Stimulated activated effector memory CD8-positive, alpha-beta T cell treated with anti-CD3 and anti-CD28 coated beads, Interleukin-12 subunit alpha, Interleukin-12 subunit beta, amount 100 ng/mL, for 72 hours (primary cell): ENCODE measurements at regions not wholly inside any gene's neighbourhood (a gene's known extent, or its start where the extent isn't known, plus 50 kb on each side); places are given as distances from the start of the nearest gene placed in this dataset.
"Not testable (repeated sequence)": the region's sequence is repeated elsewhere in the genome, so short reads cannot be mapped to it uniquely, and the experiment has no call there.

Experiments used
- ATAC-seq: fragments of 150-1000 bp; cut with Tn5 transposase; 2 replicates; pipeline ENCODE4 v1.10.0; 2021
- DNase-seq, 2 donors: peaks; one replicate each; pipeline ENCODE4 v3.0.0; 2021 to 2022; ENCODE audit warnings: low spot score in 2 of 2
- H3K27ac Mint-ChIP-seq: one replicate; pipeline ENCODE4 v1.8.0; 2022; ENCODE audit warnings: mild to moderate bottlenecking, mixed read lengths
- H3K36me3 Mint-ChIP-seq: one replicate; pipeline ENCODE4 v1.8.0; 2022; ENCODE audit warnings: mild to moderate bottlenecking, mixed read lengths
- H3K4me1 Mint-ChIP-seq: one replicate; pipeline ENCODE4 v1.8.0; 2022; ENCODE audit warnings: mixed read lengths
- H3K4me3 Mint-ChIP-seq: one replicate; pipeline ENCODE4 v1.8.0; 2022; ENCODE audit warnings: mild to moderate bottlenecking, mixed read lengths
- H3K9me3 Mint-ChIP-seq: one replicate; pipeline ENCODE4 v1.8.0; 2022; ENCODE audit warnings: mixed read lengths

DNA sequence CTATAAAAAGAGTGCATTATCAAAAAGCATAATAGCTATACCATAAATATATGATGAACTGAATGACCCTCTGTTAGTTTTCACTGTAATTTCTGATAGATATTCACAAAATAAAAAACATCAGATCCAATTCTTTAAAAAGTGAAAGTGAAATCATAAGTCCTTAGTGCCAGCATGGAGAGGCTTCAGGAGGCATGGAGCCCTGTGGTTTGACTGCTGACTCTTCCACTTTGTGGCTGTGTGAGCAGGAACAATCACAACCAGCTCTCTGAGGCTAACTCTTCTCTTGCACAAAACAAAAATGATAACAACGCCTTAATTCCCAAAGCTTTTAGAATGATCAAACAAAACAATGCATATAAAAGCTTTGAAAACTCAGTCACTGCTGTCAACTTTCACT lies 1143.9 kb downstream of the PDHA2 start:
- Mint-ChIP-seq H3K27ac (no peak overlapping the region), H3K4me1 (no peaks in the 10 kb centered on the region), H3K4me3 (no peak overlapping the region), H3K9me3 (peaks cover 12% of the 10 kb centered on the region), H3K36me3 (no peaks in the 10 kb centered on the region)
- DNase-seq: no peak
- ATAC-seq: no peak

DNA sequence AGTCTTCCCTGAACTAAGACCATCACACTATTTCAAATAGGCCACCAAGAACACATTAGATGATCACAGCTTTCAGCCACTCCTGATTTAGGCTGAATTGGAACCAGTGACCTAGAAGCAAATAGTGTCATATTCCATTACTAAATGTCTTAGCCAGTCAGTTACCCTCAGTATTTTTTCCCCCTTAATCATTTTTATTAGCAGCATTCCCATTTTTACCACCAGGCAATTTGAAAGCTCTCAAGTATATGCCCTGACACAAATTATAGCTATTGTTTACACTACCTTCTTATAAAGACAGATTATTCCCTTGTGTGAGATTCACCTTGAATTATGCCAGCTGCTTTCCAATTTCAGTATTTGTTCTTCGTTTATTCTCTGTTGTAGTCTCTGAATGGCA lies 1146.9 kb downstream of the PDHA2 start:
- no peaks in the 10 kb centered on the region for H3K4me1 Mint-ChIP-seq
- H3K9me3 Mint-ChIP-seq: peaks cover 12% of the 10 kb centered on the region
- H3K36me3 Mint-ChIP-seq: no peaks in the 10 kb centered on the region
- H3K4me3 Mint-ChIP-seq: no peak overlapping the region
- ATAC-seq: no peak
- DNase-seq: no peak
- no peak overlapping the region for H3K27ac Mint-ChIP-seq

DNA sequence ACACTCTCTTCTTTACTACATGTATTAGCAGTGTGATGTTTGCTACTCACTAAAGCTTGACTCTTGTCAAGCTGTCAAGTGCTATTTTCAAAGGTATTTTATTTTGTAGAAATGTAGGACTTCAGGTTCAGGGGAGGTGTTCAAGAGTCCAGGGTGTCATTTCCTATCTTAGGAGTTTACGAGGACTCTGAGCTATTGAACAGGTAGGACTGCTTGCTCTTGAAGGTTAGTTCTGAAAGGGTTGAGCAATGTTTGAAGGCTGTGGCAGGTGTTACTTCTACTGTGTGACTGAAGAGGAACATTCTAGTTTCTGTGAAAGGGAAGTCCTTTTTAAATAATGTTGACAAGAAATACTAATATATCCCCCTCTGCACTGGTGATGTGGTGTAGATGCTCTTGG lies 1151.2 kb downstream of the PDHA2 start:
- no peak for DNase-seq
- peaks cover 13% of the 10 kb centered on the region for H3K9me3 Mint-ChIP-seq
- no peak for ATAC-seq
- no peaks in the 10 kb centered on the region for H3K4me1 Mint-ChIP-seq
- H3K36me3 Mint-ChIP-seq: no peaks in the 10 kb centered on the region
- no peak overlapping the region for H3K27ac Mint-ChIP-seq
- no peak overlapping the region for H3K4me3 Mint-ChIP-seq

DNA sequence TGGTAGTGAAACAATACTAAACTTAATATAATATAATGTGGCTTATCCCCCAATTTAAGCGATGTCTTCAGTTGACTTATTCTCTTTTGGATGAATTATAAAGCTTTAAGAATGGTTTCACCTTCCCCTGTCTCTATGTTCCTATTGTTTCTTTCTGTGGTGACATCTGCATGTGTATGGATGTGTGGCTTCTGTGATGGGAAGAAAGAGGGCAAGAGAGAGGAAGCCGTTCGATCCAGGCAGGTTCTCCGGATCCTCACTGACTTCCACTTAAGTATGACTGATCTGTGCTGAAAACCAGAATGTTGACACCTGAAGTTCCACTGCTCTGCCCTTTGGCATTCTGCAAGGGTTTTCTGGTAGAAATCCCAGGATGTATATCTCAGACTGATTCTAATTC lies 1150.8 kb downstream of the STPG2 start:
- Mint-ChIP-seq H3K36me3 (no peaks in the 10 kb centered on the region), H3K4me3 (no peak overlapping the region), H3K9me3 (peaks cover 13% of the 10 kb centered on the region), H3K4me1 (no peaks in the 10 kb centered on the region), H3K27ac (no peak overlapping the region)
- DNase-seq (no peak), ATAC-seq (no peak)

DNA sequence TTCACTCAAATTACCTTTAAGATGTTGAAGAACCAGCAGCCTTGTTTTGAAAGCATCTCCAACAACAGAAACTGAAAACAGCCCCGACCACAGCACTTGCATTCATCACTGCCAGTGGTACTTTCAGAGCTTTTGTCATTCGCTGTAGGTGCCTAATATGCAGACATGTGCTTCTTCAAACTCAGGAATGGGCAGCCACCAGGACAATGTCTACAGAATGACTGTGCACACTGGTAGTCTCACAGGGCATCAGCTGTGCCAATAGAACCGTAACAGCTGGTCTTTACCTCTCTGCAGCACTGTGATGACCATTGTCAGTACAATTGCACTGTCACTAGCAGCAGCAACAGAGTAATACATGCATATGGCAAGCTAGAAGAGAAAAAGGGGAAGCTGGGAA lies 1149.7 kb downstream of the STPG2 start:
- no peaks in the 10 kb centered on the region for H3K36me3 Mint-ChIP-seq
- no peak overlapping the region for H3K27ac Mint-ChIP-seq
- DNase-seq (no peak), ATAC-seq (no peak)
- H3K4me3 Mint-ChIP-seq: no peak overlapping the region
- H3K4me1 Mint-ChIP-seq: no peaks in the 10 kb centered on the region
- H3K9me3 Mint-ChIP-seq: peaks cover 9% of the 10 kb centered on the region

DNA sequence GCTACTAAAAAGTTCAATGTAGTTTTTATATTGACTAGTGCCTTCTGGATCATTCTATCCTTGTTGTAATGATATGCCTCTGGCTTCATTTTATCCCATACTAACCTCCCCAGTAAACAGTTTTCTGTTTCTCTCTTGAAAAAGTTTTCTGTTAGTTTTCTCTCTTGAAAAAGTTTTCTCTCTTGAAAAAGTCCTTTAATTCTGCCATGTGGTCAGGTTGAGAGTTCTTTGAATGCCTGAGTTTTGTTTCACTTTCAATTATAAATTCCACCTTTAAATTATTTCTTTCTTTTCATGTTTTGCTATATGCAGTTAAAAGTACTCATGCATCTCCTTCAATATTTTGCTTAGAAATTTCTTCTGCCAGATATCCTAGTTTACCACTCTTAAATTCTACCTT lies 1139.6 kb downstream of the STPG2 start:
- no peak for DNase-seq
- Mint-ChIP-seq H3K4me1 (no peaks in the 10 kb centered on the region), H3K36me3 (no peaks in the 10 kb centered on the region), H3K4me3 (no peak overlapping the region), H3K9me3 (peaks cover 17% of the 10 kb centered on the region), H3K27ac (no peak overlapping the region)
- no peak for ATAC-seq

DNA sequence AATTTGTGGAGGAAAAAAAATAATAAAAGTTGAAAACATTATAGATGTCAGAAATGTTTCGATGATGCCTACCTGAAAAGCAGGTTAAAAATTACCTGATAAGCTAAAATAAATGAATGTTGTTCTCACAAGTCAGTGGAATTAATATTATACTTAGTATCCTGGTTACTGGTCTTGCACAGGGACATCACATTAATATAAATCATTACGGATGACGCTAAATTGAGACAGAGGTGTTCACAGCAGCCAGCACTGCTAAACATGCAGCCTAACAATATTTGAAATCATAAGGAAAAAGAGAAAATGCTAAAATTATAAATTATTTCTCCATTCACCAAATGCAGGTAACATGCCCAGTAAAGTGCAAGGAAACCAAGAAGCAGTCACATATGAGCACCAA lies 1130.0 kb downstream of the STPG2 start:
- H3K9me3 Mint-ChIP-seq: peaks cover 10% of the 10 kb centered on the region
- no peak overlapping the region for H3K4me3 Mint-ChIP-seq
- no peak overlapping the region for H3K27ac Mint-ChIP-seq
- no peak for ATAC-seq
- H3K4me1 Mint-ChIP-seq: no peaks in the 10 kb centered on the region
- DNase-seq: no peak
- no peaks in the 10 kb centered on the region for H3K36me3 Mint-ChIP-seq

DNA sequence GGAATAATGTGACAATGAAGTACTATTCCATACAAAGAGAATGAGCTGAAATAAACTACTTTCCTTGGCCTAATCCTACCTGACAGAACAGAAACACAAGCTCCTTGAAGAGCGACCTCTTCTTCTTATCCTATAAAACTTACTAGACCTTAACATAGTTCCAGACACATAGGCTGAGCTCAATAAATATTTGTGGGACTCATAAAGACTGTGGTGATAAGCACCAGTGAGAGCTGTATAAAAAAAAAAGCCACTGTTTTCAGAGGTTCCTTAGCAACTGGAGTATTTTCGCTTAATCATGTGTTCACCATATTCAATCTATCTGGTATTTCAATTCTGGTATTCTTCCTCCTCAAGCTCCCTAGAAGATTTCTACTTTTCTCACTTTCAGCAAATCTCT lies 1129.6 kb downstream of the STPG2 start:
- Mint-ChIP-seq H3K36me3 (no peaks in the 10 kb centered on the region), H3K4me3 (no peak overlapping the region), H3K9me3 (peaks cover 10% of the 10 kb centered on the region), H3K4me1 (no peaks in the 10 kb centered on the region), H3K27ac (no peak overlapping the region)
- no peak for DNase-seq
- ATAC-seq: no peak

DNA sequence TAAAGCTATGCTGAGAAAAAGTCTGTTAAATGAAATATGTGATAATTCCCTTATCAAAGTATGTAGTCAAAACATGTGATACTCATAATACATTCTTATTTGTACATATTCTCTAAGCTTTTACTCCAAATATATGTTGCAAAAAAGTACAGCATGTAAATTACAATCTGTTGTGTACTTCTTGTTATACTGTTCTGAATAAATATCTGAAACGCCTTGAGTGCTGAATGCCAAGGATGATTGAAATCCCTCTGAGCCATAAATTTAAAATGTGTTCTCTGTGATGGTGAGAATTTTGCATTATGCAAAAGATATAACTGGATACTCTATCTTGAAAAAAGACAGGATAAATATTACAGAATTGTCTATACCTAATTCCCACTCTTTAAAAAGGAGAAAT lies 1128.0 kb downstream of the STPG2 start:
- peaks cover 11% of the 10 kb centered on the region for H3K9me3 Mint-ChIP-seq
- H3K4me1 Mint-ChIP-seq: no peaks in the 10 kb centered on the region
- DNase-seq: no peak
- H3K4me3 Mint-ChIP-seq: no peak overlapping the region
- H3K36me3 Mint-ChIP-seq: no peaks in the 10 kb centered on the region
- no peak overlapping the region for H3K27ac Mint-ChIP-seq
- no peak for ATAC-seq

DNA sequence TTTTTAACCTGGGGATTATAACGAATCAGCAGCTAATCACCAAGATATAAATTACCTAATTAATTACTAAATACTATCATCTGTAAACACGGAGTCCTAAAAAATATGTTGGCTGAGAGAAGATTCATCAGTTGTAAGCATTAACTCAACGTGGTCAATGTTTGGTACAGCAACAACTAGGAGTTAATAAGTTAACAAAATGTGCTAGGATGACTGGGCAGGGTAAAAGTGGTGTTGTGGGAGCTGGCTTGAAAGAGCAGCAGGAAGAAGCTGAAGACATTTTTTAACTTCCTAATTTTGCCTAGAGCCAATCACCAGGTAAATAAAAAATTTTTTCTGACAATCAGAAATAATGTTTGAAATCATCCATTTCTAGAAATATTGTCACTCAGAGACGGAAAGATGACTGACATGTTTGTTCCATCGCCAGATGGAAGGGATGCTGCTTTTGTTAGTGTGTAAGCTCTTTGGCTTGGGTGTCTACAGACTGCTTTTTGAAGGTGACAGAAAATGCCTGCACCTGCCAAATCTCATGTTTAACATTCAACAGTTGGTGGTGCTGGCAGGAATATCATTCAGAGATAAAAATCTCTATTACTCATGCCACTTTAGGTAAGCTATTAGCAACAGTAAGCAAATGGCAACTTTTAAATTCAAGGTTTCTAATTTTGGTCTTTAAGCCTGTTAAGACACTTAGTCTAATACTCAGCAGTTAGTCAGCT lies 1126.9 kb downstream of the STPG2 start:
- Mint-ChIP-seq H3K36me3 (no peaks in the 10 kb centered on the region), H3K4me3 (no peak overlapping the region), H3K4me1 (no peaks in the 10 kb centered on the region), H3K27ac (no peak overlapping the region), H3K9me3 (peaks cover 12% of the 10 kb centered on the region)
- no peak for DNase-seq
- no peak for ATAC-seq

DNA sequence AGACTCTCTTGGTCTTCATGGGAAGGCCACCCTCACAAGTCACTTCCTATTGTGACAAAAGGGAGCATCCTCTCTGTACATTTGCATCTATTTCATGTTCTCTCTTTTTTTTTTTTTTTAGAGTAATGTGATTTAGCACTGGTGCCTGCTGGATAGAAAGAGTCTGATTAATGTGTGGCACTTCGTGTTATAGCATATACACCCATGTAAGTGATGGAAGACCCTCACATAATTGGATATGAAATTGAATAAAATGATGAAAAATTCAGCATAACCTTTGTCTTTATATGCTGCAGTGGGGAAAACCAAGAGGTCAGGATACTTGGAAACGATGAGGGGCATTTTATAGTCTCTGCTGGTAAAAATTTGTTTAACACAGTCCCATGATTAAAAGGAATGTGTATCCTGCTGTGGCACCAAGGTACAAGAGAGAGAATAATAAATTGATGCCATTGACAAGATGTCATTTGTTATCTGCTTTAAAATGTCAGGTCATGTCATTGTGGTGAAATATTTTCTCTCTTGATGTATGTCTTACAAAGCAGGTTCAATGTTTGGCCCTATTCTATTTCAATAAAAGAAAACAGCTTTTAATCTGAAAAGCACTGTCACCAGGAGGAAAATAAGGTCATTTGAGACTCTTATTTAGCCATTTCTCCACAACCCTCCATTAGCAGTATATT lies 1115.4 kb downstream of the STPG2 start:
- no peaks in the 10 kb centered on the region for H3K36me3 Mint-ChIP-seq
- H3K4me3 Mint-ChIP-seq: no peak overlapping the region

DNA sequence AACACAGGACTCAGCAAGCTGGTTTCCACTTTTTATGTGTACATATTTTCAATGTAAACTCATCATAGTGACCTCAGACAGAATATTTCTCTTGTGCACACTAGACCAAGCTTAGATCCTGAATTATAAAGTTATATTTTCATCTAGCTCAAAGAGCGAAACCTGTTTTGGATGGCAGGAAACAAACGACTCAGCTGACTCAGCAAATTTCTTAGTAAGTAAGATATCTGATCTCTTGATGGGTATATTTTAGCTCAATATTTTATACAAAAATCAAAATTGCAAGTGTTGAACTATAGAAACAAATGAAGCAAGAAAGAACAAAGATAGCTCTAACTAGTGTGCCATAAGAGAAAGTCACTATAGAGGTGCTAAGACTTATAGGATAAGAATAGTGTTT lies 1114.5 kb downstream of the STPG2 start:
- DNase-seq (no peak), ATAC-seq (no peak)
- Mint-ChIP-seq H3K36me3 (no peaks in the 10 kb centered on the region), H3K9me3 (peaks cover 15% of the 10 kb centered on the region), H3K4me1 (no peaks in the 10 kb centered on the region), H3K4me3 (no peak overlapping the region), H3K27ac (no peak overlapping the region)

More for the DNA sequence above, 1115.4 kb downstream of the STPG2 start:
- ATAC-seq (no peak), DNase-seq (no peak)
- Mint-ChIP-seq H3K9me3 (peaks cover 23% of the 10 kb centered on the region), H3K4me1 (no peaks in the 10 kb centered on the region), H3K27ac (no peak overlapping the region)

DNA sequence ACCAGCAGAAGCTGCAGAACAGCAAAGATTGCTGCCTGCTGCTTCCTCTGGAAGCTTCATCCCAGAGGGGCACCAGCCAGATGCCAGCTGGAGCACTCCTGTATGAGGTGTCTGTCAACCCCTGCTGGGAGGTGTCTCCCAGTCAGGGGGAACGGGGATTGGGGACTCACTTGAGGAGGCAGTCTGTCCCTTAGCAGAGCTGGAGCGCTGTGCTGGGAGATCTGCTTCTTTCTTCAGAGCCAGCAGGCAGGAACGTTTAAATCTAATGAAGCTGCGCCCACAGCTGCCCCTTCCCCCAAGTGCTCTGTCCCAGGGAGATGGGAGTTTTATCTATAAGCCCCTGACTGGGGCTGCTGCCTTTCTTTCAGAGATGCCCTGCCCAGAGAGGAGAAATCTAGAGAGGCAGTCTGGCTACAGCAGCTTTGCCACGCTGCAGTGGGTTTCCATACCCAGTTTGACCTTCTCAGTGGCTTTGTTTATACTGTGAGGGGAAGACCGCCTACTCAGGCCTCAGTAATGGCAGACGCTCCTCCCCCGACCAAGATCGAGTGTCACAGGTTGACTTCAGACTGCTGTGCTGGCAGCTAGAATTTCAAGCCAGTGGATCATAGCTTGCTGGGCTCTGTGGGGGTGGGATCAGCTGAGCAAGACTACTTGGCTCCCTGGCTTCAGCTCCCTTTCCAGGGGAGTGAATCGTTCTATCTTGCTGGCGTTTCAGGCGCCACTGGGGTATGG lies 1105.7 kb downstream of the STPG2 start:
- H3K27ac Mint-ChIP-seq, DNase-seq, ATAC-seq, H3K4me3 Mint-ChIP-seq, H3K4me1 Mint-ChIP-seq, H3K36me3 Mint-ChIP-seq: not testable (repeated sequence)
- peaks cover 14% of the 10 kb centered on the region for H3K9me3 Mint-ChIP-seq

DNA sequence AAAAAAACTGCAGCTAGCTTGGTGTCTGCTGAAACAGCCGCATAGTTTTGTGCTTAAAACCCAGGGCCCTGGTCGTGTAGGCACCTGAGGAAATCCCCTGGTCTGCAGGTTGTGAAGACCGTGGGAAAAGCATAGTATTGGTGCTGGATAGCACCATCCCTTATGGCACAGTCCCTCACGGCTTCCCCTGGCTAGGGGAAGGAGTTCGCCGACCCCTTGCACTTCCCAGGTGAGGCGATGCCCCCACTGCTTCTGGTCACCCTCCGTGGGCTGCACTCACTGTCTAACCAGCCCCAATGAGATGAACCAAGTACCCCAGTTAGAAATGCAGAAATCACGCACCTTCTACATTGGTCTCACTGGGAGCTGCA lies 1105.1 kb downstream of the STPG2 start:
- ATAC-seq (no peak), DNase-seq (no peak)
- Mint-ChIP-seq H3K9me3 (peaks cover 13% of the 10 kb centered on the region), H3K36me3 (no peaks in the 10 kb centered on the region), H3K27ac (no peak overlapping the region), H3K4me1 (no peaks in the 10 kb centered on the region), H3K4me3 (no peak overlapping the region)

DNA sequence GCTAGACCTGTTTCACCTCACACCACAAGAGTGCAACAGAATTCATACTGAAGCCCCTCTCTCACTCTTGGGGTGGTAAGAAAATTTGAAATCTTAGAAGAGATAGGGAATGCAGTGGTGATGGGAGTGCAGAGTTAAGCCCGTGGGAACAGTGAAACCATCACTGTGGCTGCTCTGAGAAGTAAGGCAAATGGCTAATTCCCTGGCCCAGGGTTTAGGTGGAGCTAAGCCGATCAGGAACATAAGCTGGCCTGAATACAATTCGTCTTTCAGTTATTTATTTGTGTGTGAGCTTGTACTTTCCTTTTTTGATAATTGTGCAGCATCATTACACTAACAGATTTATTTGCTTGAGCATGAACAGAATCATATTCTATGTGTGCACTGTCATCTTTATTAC lies 1070.6 kb downstream of the STPG2 start:
- ATAC-seq (no peak), DNase-seq (no peak)
- Mint-ChIP-seq H3K27ac (no peak overlapping the region), H3K4me1 (no peaks in the 10 kb centered on the region), H3K36me3 (no peaks in the 10 kb centered on the region), H3K4me3 (no peak overlapping the region), H3K9me3 (peaks cover 8% of the 10 kb centered on the region)

DNA sequence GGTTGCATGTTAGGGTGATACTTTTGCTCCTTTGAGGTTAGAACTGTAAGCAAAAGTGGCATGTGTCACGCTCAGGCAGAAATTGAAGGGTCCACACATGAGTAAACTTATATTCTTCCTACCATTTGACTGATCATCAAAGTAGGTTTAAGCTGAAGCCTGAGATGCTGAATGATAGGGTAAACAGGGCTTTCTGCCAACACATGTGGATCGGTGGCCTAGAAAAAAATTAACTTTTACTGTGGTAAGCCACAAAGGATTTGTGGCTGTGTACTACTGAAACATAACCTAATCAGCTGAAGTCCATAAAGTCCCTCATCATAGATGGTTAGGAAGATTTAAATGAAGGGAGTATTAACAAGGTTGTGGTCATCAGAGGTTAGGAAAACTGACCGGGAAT lies 1070.1 kb downstream of the STPG2 start:
- ATAC-seq (no peak), DNase-seq (no peak)
- no peak overlapping the region for H3K27ac Mint-ChIP-seq
- H3K4me1 Mint-ChIP-seq: no peaks in the 10 kb centered on the region
- no peak overlapping the region for H3K4me3 Mint-ChIP-seq
- H3K9me3 Mint-ChIP-seq: peaks cover 8% of the 10 kb centered on the region
- no peaks in the 10 kb centered on the region for H3K36me3 Mint-ChIP-seq
